Fibroblast of villous mesenchyme (primary cell): ENCODE measurements at regions not wholly inside any gene's neighbourhood (a gene's known extent, or its start where the extent isn't known, plus 50 kb on each side); places are given as distances from the start of the nearest gene placed in this dataset.

Source experiments
- DNase-seq: peaks from one replicate; pipeline ENCODE4 v3.0.0-alpha.2; 2010; ENCODE audit warnings: low read depth
- H3K4me3 ChIP-seq: 2 replicates; pipeline ENCODE4 v1.5.1; 2011; ENCODE audit warnings: low read depth, mild to moderate bottlenecking, low read length
- CTCF ChIP-seq: IDR thresholded peaks from 2 replicates; pipeline ENCODE4 v1.5.1; 2012; ENCODE audit warnings: low read depth, mild to moderate bottlenecking, low read length; ENCODE audit not compliant: insufficient read depth

- no peak overlapping the region for H3K4me3 ChIP-seq
- TF ChIP-seq CTCF = no peak
- no peak for DNase-seq
These were observed 312.7 kb upstream of the PDE4D start for GRCh38 chr5:60206234-60206633.

GRCh38 chr5:60205071-60205470, 311.5 kb upstream of the PDE4D start:
- no peak for DNase-seq
- H3K4me3 ChIP-seq = no peak overlapping the region
- no peak for TF ChIP-seq CTCF

GRCh38 chr5:60196385-60197113, 303.0 kb upstream of the PDE4D start:
- peak; percentile 81 for DNase-seq
- TF ChIP-seq CTCF = no peak
- H3K4me3 ChIP-seq = no peak overlapping the region

GRCh38 chr5:60195551-60195950, 302.0 kb upstream of the PDE4D start:
- no peak overlapping the region for H3K4me3 ChIP-seq
- TF ChIP-seq CTCF = no peak
- no peak for DNase-seq

GRCh38 chr5:60195083-60195482, 301.6 kb upstream of the PDE4D start:
- DNase-seq = no peak
- TF ChIP-seq CTCF = no peak
- H3K4me3 ChIP-seq = no peak overlapping the region

GRCh38 chr5:60185231-60186099, 291.9 kb upstream of the PDE4D start:
- H3K4me3 ChIP-seq = no peak overlapping the region
- no peak for TF ChIP-seq CTCF
- DNase-seq = peak; percentile 6

GRCh38 chr5:60184606-60185005, 291.1 kb upstream of the PDE4D start:
- DNase-seq = peak; percentile 30
- H3K4me3 ChIP-seq = no peak overlapping the region
- TF ChIP-seq CTCF = no peak
